ENCODE measurements at regions not wholly inside any gene's neighbourhood (a gene's known extent, or its start where the extent isn't known, plus 50 kb on each side); places are given as distances from the start of the nearest gene placed in this dataset.

GRCh38 chr7:19060761-19061259 lies 56.6 kb downstream of the TWIST1 start:
- no peak overlapping the region for H3K27ac ChIP-seq (ENCODE audit: low read depth, low read length)
- no peak for TF ChIP-seq TAF1 (IDR thresholded peaks at IDR 0.05; ENCODE audit: low read depth, low read length)

More at GRCh38 chr7:19060761-19061259, 56.6 kb downstream of the TWIST1 start:
- Histone ChIP-seq H4K8ac (ENCODE audit: extremely low read depth, insufficient read depth, low read length) (no peak overlapping the region), H4K20me1 (replicated peaks in 1 of 2; ENCODE audit: control insufficient read depth in 1 of 2, insufficient read depth in 2 of 2, low read length in 2 of 2) (no peaks in the 10 kb centered on the region), H4K5ac (ENCODE audit: insufficient read length, low read depth, low read length) (no peak overlapping the region), H3K23me2 (ENCODE audit: low read depth, low read length) (no peaks in the 10 kb centered on the region), H3K79me1 (ENCODE audit: low read depth, low read length) (no peaks in the 10 kb centered on the region), H2BK5ac (ENCODE audit: low read depth, low read length) (no peak overlapping the region), H3K4me3 (ENCODE audit: extremely low read depth in 1 of 4, insufficient read depth in 2 of 4, low read depth in 3 of 4, low read length in 4 of 4) (no peak overlapping the region), H2BK12ac (ENCODE audit: low read depth, low read length) (no peak overlapping the region), H2AK5ac (ENCODE audit: low read depth, low read length) (no peak overlapping the region), H2BK20ac (ENCODE audit: low read length) (no peak overlapping the region), H3K18ac (ENCODE audit: extremely low read depth, low read length) (no peak overlapping the region), H3K79me2 (ENCODE audit: control insufficient read depth in 1 of 2, insufficient read depth in 2 of 2, low read length in 2 of 2) (no peaks in the 10 kb centered on the region), H2BK15ac (ENCODE audit: low read length) (no peak overlapping the region), H3K27me3 (replicated peaks in 1 of 4; ENCODE audit: control insufficient read depth in 3 of 4, extremely low read depth in 1 of 4, insufficient read depth in 3 of 4, low read length in 3 of 4) (no peaks in the 10 kb centered on the region), H3K23ac (ENCODE audit: insufficient read length) (no peak overlapping the region), H3K4me2 (ENCODE audit: insufficient read depth in 1 of 2, low read depth in 2 of 2, low read length in 2 of 2) (no peak overlapping the region), H3K9me3 (ENCODE audit: insufficient read depth in 2 of 2, low read depth in 1 of 2, low read length in 1 of 2) (no peaks in the 10 kb centered on the region), H3K4ac (replicated peaks; ENCODE audit: insufficient read length, low read depth, low read length) (no peak overlapping the region), H2AFZ (ENCODE audit: low read length) (no peak overlapping the region), H4K91ac (replicated peaks; ENCODE audit: insufficient read length, low read length) (no peak overlapping the region), H3K36me3 (ENCODE audit: control insufficient read depth in 2 of 4, insufficient read depth in 4 of 4, low read length in 3 of 4) (no peaks in the 10 kb centered on the region), H2BK120ac (replicated peaks; ENCODE audit: low read depth, low read length) (no peak overlapping the region), H3K56ac (replicated peaks; ENCODE audit: insufficient read length, low read depth, low read length) (no peak overlapping the region), H3K4me1 (replicated peaks in 1 of 4; ENCODE audit: control insufficient read depth in 3 of 4, insufficient read depth in 4 of 4, low read length in 3 of 4) (peaks cover 0 to 2% (median 0%) of the 10 kb centered on the region in 4 experiments; a peak in 1 of 7 replicates), H3K9ac (replicated peaks in 1 of 4; ENCODE audit: extremely low read depth in 1 of 4, low read depth in 3 of 4, low read length in 3 of 4) (no peak overlapping the region), H3K14ac (ENCODE audit: insufficient read length) (no peak overlapping the region)
- WGBS, 2 experiments (ENCODE audit: extremely low coverage in 1 of 2, insufficient coverage in 1 of 2, insufficient read length in 1 of 2, insufficient replicate concordance in 2 of 2, low coverage in 1 of 2, low lambda C conversion rate in 2 of 2, missing lambda C conversion rate in 1 of 2) = 91% methylated on average over 4 of the region's 4 CpGs; no CpG with 5 or more reads in 1 of the 2 experiments
- FAIRE-seq (no peak), DNase-seq (ENCODE audit: low read depth in 1 of 2, low spot score in 2 of 2) (no peak)
- CTCF ChIA-PET (ENCODE audit: partially characterized antibody) = interaction anchor here (0.9 kb wide), 1 partner anchor 9 kb away, joined by 5 read pairs; no protein-coding TSS in a partner anchor
- POLR2A ChIA-PET (ENCODE audit: partially characterized antibody) = no interaction called here

Measured in H1 (cell line).